ENCODE measurements at regions not wholly inside any gene's neighbourhood (a gene's known extent, or its start where the extent isn't known, plus 50 kb on each side); places are given as distances from the start of the nearest gene placed in this dataset.

GRCh38 chr1:200252531-200252930 is 157.3 kb downstream of the ZNF281 start:
- DNase-seq (ENCODE audit: low read depth in 1 of 2, low spot score in 2 of 2) = no peak
- no peak overlapping the region for H2BK120ac ChIP-seq (replicated peaks; ENCODE audit: low read depth, low read length)
- TF ChIP-seq KDM1A (IDR thresholded peaks at IDR 0.05; ENCODE audit: borderline replicate concordance, low read length) = no peak
- no peak for TF ChIP-seq SRF (IDR thresholded peaks at IDR 0.05; ENCODE audit: low read depth, low read length)
- TF ChIP-seq CREB1 (IDR thresholded peaks at IDR 0.05) = no peak
- TF ChIP-seq TAF1 (IDR thresholded peaks at IDR 0.05; ENCODE audit: low read depth, low read length) = no peak
- TF ChIP-seq KDM4A (IDR thresholded peaks at IDR 0.05; ENCODE audit: low read depth, low read length, severe bottlenecking) = no peak
- no peak for TF ChIP-seq SP2 (IDR thresholded peaks at IDR 0.05; ENCODE audit: low read length)
- TF ChIP-seq CHD1 (IDR thresholded peaks at IDR 0.05; ENCODE audit: low read depth, low read length) = no peak
- TF ChIP-seq TBP (IDR thresholded peaks at IDR 0.05; ENCODE audit: low read depth, low read length) = no peak
- TF ChIP-seq CEBPB (IDR thresholded peaks at IDR 0.05; ENCODE audit: low read depth, low read length) = no peak
- TF ChIP-seq ASH2L (IDR thresholded peaks at IDR 0.05; ENCODE audit: low read length) = no peak
- TF ChIP-seq, protein P1, sequence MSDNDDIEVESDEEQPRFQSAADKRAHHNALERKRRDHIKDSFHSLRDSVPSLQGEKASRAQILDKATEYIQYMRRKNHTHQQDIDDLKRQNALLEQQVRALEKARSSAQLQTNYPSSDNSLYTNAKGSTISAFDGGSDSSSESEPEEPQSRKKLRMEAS (IDR thresholded peaks at IDR 0.05) = no peak
- TF ChIP-seq SP1 (IDR thresholded peaks at IDR 0.05; ENCODE audit: low read depth, low read length) = no peak
- no peak for TF ChIP-seq FOSL1 (IDR thresholded peaks at IDR 0.05; ENCODE audit: insufficient read depth, low read depth, low read length)
- TF ChIP-seq SUZ12 (IDR thresholded peaks at IDR 0.05; ENCODE audit: low read length) = no peak
- TF ChIP-seq BACH1 (IDR thresholded peaks at IDR 0.05; ENCODE audit: low read length) = no peak
- no peak for TF ChIP-seq CBX8 (IDR thresholded peaks at IDR 0.05; ENCODE audit: borderline replicate concordance, low read depth, low read length)
- TF ChIP-seq BRCA1 (IDR thresholded peaks at IDR 0.05; ENCODE audit: low read depth, low read length) = no peak

More at GRCh38 chr1:200252531-200252930, 157.3 kb downstream of the ZNF281 start:
- Histone ChIP-seq H2BK12ac (ENCODE audit: low read depth, low read length) (no peak overlapping the region), H3K4me2 (ENCODE audit: insufficient read depth in 1 of 2, low read depth in 2 of 2, low read length in 2 of 2) (no peak overlapping the region), H4K91ac (replicated peaks; ENCODE audit: insufficient read length, low read length) (no peak overlapping the region), H3K9ac (replicated peaks in 1 of 4; ENCODE audit: extremely low read depth in 1 of 4, low read depth in 3 of 4, low read length in 3 of 4) (no peak overlapping the region), H2AK5ac (ENCODE audit: low read depth, low read length) (no peak overlapping the region), H3K14ac (ENCODE audit: insufficient read length) (no peak overlapping the region), H2AFZ (ENCODE audit: low read length) (no peak overlapping the region), H2BK5ac (ENCODE audit: low read depth, low read length) (no peak overlapping the region), H2BK20ac (ENCODE audit: low read length) (no peak overlapping the region), H2BK15ac (ENCODE audit: low read length) (no peak overlapping the region), H4K20me1 (replicated peaks in 1 of 2; ENCODE audit: control insufficient read depth in 1 of 2, insufficient read depth in 2 of 2, low read length in 2 of 2) (no peaks in the 10 kb centered on the region), H3K4me1 (replicated peaks in 1 of 4; ENCODE audit: control insufficient read depth in 3 of 4, insufficient read depth in 4 of 4, low read length in 3 of 4) (peaks cover 0 to 3% (median 0%) of the 10 kb centered on the region in 4 experiments; a peak in 2 of 7 replicates), H3K27me3 (replicated peaks in 1 of 4; ENCODE audit: control insufficient read depth in 3 of 4, extremely low read depth in 1 of 4, insufficient read depth in 3 of 4, low read length in 3 of 4) (no peaks in the 10 kb centered on the region), H3K79me2 (ENCODE audit: control insufficient read depth in 1 of 2, insufficient read depth in 2 of 2, low read length in 2 of 2) (no peaks in the 10 kb centered on the region), H3K23ac (ENCODE audit: insufficient read length) (no peak overlapping the region), H3K27ac (ENCODE audit: low read depth, low read length) (no peak overlapping the region), H3K18ac (ENCODE audit: extremely low read depth, low read length) (no peak overlapping the region), H3K4me3 (ENCODE audit: extremely low read depth in 1 of 4, insufficient read depth in 2 of 4, low read depth in 3 of 4, low read length in 4 of 4) (no peak overlapping the region), H4K5ac (ENCODE audit: insufficient read length, low read depth, low read length) (no peak overlapping the region), H3K36me3 (ENCODE audit: control insufficient read depth in 2 of 4, insufficient read depth in 4 of 4, low read length in 3 of 4) (no peaks in the 10 kb centered on the region), H3K23me2 (ENCODE audit: low read depth, low read length) (no peaks in the 10 kb centered on the region), H3K79me1 (ENCODE audit: low read depth, low read length) (no peaks in the 10 kb centered on the region), H3K56ac (replicated peaks; ENCODE audit: insufficient read length, low read depth, low read length) (no peak overlapping the region), H3K4ac (replicated peaks; ENCODE audit: insufficient read length, low read depth, low read length) (no peak overlapping the region), H3K9me3 (ENCODE audit: insufficient read depth in 2 of 2, low read depth in 1 of 2, low read length in 1 of 2) (no peaks in the 10 kb centered on the region), H4K8ac (ENCODE audit: extremely low read depth, insufficient read depth, low read length) (no peak overlapping the region)
- ChIA-PET POLR2A (ENCODE audit: partially characterized antibody) (no interaction called here), CTCF (ENCODE audit: partially characterized antibody) (interaction anchor here (0.6 to 1.8 kb wide), 7 partner anchors 23 to 614 kb away, joined by 3 to 4 read pairs (median 3); no protein-coding TSS in a partner anchor)
- WGBS, 2 experiments (ENCODE audit: extremely low coverage in 1 of 2, insufficient coverage in 1 of 2, insufficient read length in 1 of 2, insufficient replicate concordance in 2 of 2, low coverage in 1 of 2, low lambda C conversion rate in 2 of 2, missing lambda C conversion rate in 1 of 2) = 90% methylated on average over 5 of the region's 5 CpGs; no CpG with 5 or more reads in 1 of the 2 experiments
- FAIRE-seq = no peak

Measured in H1 (cell line).